ENCODE measurements at regions not wholly inside any gene's neighbourhood (a gene's known extent, or its start where the extent isn't known, plus 50 kb on each side); places are given as distances from the start of the nearest gene placed in this dataset.

- TF ChIP-seq CTCF (IDR thresholded peaks at IDR 0.05) = no peak
- no peak for TF ChIP-seq POLR2A (IDR thresholded peaks at IDR 0.05; ENCODE audit: low read depth)
- no peak for TF ChIP-seq EP300 (IDR thresholded peaks at IDR 0.05)
- no peak for TF ChIP-seq POLR2AphosphoS5 (IDR thresholded peaks at IDR 0.05)
Measured at GRCh38 chr20:57032847-57033246, 233.6 kb downstream of the BMP7 start.

Measured in esophagus muscularis mucosa (tissue), 4 donors.